Gastrocnemius medialis (tissue), 4 donors: ENCODE measurements at regions not wholly inside any gene's neighbourhood (a gene's known extent, or its start where the extent isn't known, plus 50 kb on each side); places are given as distances from the start of the nearest gene placed in this dataset.

ENCODE experiments used
- CTCF ChIP-seq, 5 experiments: fragments of 450-650 bp in 3 of 5; fragments of 200-600 bp in 2 of 5; sonication (generic) in 2 of 5; IDR thresholded peaks in 4 of 5; conservative IDR thresholded peaks in 1 of 5; 1 replicate in 4 of 5; 2 replicates in 1 of 5; pipeline ENCODE4 v1.5.1; 2016 to 2019; ENCODE audit warnings: antibody characterized with exemption in 5 of 5, mild to moderate bottlenecking in 3 of 5, moderate library complexity in 3 of 5
- POLR2A ChIP-seq, 2 donors: fragments of 450-650 bp; IDR thresholded peaks; one replicate each; pipeline ENCODE4 v1.6.1; 2017; ENCODE audit warnings: antibody characterized with exemption in 2 of 2, mild to moderate bottlenecking in 2 of 2, moderate library complexity in 2 of 2

- TF ChIP-seq CTCF (IDR thresholded peaks at IDR 0.05 in 4 of 5, conservative IDR thresholded peaks at IDR 0.05 in 1 of 5) = no peak
- TF ChIP-seq POLR2A (IDR thresholded peaks at IDR 0.05) = no peak
These were observed 141.5 kb upstream of the APCDD1 start for GRCh38 chr18:10313016-10313342.
